HFFc6 (cell line): ENCODE measurements at regions not wholly inside any gene's neighbourhood (a gene's known extent, or its start where the extent isn't known, plus 50 kb on each side); places are given as distances from the start of the nearest gene placed in this dataset.

Experiments
- DNase-seq: peaks from one replicate; pipeline ENCODE4 v3.0.0-alpha.2; 2018
- H3K27ac Mint-ChIP-seq: 2 replicates; pipeline ENCODE4 v1.8.0; 2020; ENCODE audit warnings: mild to moderate bottlenecking, mixed read lengths
- H3K27me3 Mint-ChIP-seq: 2 replicates; pipeline ENCODE4 v1.8.0; 2021; ENCODE audit warnings: mild to moderate bottlenecking, moderate library complexity, mixed read lengths; ENCODE audit not compliant: insufficient read depth
- H3K36me3 Mint-ChIP-seq: 2 replicates; pipeline ENCODE4 v1.8.0; 2021; ENCODE audit warnings: low read depth, mixed read lengths
- H3K4me1 Mint-ChIP-seq: 2 replicates; pipeline ENCODE4 v1.8.0; 2020; ENCODE audit warnings: low read depth, mixed read lengths
- H3K4me3 Mint-ChIP-seq: 2 replicates; pipeline ENCODE4 v1.8.0; 2020; ENCODE audit warnings: mild to moderate bottlenecking, moderate library complexity, mixed read lengths
- H3K9me3 Mint-ChIP-seq: 2 replicates; pipeline ENCODE4 v1.8.0; 2020; ENCODE audit warnings: mild to moderate bottlenecking, mixed read lengths
- TF ChIP-seq, protein P1 (sequence below): fragments of 200-600 bp; sonication (generic); IDR thresholded peaks from 2 replicates; pipeline ENCODE4 v1.5.0; 2021; ENCODE audit warnings: antibody characterized with exemption, mild to moderate bottlenecking

DNA sequence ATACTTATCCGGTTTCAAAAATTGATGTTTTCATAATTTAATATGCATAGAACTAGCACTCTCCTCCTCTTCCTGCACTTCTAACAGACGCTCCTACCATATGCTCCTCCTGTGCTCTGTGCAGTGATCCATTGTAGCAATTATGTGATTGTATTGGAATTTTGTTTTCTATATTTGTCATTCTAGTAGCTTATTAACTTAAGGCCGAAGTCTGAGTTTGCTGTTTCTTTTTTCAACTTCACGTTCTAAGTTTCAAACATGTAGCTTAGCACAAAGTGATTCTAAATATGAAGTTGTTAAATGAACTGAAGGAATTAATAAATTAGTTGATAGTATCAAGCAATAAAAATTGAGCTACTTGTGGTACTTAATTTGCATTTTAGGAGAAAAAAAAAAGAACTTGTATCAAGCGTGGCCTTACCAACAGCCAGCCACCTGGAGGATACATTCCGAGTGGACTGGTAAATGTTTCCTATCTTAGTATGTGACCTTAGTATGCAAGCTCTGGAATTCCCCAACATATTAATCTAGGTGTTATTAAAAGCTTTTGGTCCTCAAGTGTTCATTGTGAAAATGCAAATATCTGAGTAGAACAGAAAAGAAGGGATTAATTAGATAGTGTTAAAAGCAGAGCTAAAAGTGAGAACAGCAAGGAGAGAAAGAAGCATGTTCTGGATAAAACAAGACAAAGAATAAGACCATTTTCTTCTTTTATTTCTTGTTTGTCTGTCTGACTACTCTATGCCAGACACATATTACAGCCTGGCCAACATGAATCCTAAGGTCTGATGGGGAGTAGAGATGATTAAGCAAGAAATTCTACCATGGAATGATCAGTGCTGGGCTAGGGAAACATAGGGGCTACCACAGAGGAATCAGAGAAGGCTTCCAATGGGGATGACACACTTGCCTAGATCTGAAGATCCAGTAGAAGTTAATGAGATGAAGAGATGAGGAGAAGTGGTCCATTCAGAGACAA lies 290.4 kb upstream of the MON1B start:
- H3K36me3 Mint-ChIP-seq = no peaks in the 10 kb centered on the region
- H3K4me1 Mint-ChIP-seq = no peaks in the 10 kb centered on the region
- H3K27me3 Mint-ChIP-seq = no peaks in the 10 kb centered on the region
- no peak overlapping the region for H3K4me3 Mint-ChIP-seq
- peaks cover 29% of the 10 kb centered on the region for H3K9me3 Mint-ChIP-seq
- TF ChIP-seq, protein P1, sequence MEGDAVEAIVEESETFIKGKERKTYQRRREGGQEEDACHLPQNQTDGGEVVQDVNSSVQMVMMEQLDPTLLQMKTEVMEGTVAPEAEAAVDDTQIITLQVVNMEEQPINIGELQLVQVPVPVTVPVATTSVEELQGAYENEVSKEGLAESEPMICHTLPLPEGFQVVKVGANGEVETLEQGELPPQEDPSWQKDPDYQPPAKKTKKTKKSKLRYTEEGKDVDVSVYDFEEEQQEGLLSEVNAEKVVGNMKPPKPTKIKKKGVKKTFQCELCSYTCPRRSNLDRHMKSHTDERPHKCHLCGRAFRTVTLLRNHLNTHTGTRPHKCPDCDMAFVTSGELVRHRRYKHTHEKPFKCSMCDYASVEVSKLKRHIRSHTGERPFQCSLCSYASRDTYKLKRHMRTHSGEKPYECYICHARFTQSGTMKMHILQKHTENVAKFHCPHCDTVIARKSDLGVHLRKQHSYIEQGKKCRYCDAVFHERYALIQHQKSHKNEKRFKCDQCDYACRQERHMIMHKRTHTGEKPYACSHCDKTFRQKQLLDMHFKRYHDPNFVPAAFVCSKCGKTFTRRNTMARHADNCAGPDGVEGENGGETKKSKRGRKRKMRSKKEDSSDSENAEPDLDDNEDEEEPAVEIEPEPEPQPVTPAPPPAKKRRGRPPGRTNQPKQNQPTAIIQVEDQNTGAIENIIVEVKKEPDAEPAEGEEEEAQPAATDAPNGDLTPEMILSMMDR = no peak
- H3K27ac Mint-ChIP-seq = no peak overlapping the region
- DNase-seq = no peak

DNA sequence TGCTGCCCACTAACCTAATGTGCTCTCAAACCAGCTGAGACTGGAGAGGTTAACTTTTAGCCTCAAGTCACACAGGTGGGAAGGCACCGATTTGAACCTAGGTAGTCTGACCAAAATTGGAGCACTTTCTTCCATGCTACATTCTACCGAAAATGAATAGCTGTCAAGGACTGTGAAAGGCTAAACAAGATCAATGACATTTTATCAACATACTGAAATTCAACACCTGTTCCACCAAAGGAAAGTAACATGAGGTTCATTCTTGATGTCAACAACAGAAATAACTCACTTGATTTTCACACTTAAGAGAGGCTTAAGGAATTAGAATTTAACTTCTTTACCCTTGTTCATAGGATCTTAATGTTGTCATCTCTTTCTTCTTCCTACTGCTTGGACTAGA lies 284.4 kb upstream of the MON1B start:
- TF ChIP-seq, protein P1 = no peak
- no peak overlapping the region for H3K27ac Mint-ChIP-seq

DNA sequence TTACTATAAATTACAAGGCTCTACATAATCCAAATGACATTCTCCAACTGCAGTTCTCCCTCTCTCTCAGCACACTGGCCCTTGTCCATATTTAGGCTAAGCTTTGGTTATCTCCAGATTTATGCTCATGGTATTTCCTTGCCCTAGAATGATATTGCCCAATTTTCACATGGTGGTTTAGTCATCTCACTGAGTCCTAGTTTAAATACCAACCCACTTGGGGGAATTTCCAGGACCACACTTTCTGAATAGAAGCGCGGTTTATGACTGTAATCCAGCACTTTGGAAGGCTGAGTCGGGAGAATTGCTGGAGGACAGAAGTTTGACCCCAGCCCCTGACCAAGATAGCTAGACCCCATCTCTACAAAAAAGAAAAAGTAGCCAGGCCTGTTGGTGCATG lies 280.1 kb upstream of the MON1B start:
- Mint-ChIP-seq H3K27ac (no peak overlapping the region), H3K27me3 (no peaks in the 10 kb centered on the region), H3K36me3 (no peaks in the 10 kb centered on the region), H3K4me3 (no peak overlapping the region), H3K9me3 (peaks cover 19% of the 10 kb centered on the region), H3K4me1 (no peaks in the 10 kb centered on the region)
- TF ChIP-seq, protein P1 = no peak
- no peak for DNase-seq

More for the DNA sequence above, 284.4 kb upstream of the MON1B start:
- Mint-ChIP-seq H3K36me3 (no peaks in the 10 kb centered on the region), H3K9me3 (peaks cover 27% of the 10 kb centered on the region), H3K27me3 (no peaks in the 10 kb centered on the region), H3K4me1 (no peaks in the 10 kb centered on the region), H3K4me3 (no peak overlapping the region)
- DNase-seq = no peak

DNA sequence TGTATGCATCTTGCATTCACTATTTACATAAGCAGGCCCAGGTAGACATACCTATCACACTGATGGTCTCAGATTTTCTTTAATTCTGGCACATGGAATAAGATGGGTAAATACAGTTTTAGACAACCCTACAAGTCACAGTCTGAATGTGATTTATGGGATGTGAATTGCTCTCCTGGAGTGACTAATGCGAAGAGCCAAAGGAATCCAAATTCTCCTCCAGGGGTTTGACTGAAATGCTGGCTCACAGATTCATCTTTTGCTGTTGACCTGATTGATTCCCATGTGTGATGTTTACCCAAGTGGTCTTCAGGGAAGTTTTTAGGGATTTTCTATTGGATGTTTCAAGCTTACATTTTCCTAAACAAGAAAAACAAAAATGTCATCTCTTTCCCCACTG lies 277.9 kb upstream of the MON1B start:
- no peaks in the 10 kb centered on the region; the same call in 1 of the 2 replicates for H3K27me3 Mint-ChIP-seq
- DNase-seq = no peak
- TF ChIP-seq, protein P1 = no peak
- H3K9me3 Mint-ChIP-seq = peaks cover 21% of the 10 kb centered on the region
- no peaks in the 10 kb centered on the region for H3K36me3 Mint-ChIP-seq
- H3K4me3 Mint-ChIP-seq = no peak overlapping the region
- no peak overlapping the region for H3K27ac Mint-ChIP-seq
- H3K4me1 Mint-ChIP-seq = no peaks in the 10 kb centered on the region

DNA sequence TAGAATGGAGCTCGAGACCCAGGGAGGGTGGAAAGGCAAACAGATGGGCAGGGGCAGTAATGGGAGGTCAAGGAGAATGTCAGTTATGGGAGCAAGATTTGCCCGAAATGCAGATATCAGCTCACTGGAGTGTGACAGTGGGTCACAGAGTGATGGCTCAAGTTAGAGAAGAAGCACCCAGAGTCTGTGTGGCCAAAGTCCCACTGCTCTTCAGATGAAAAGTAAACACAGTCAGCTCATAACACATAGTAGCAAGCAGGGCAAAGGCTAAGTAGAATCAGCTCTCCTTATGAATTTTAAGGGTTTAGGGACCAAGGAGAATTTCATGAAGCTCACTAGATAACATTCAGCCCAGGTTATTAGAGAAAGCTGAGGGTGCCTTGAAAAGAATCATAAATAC lies 264.9 kb upstream of the MON1B start:
- H3K4me3 Mint-ChIP-seq = no peak overlapping the region
- DNase-seq = no peak
- H3K9me3 Mint-ChIP-seq = peaks cover 54% of the 10 kb centered on the region
- no peaks in the 10 kb centered on the region for H3K4me1 Mint-ChIP-seq
- H3K27me3 Mint-ChIP-seq = no peaks in the 10 kb centered on the region
- TF ChIP-seq, protein P1 = no peak
- no peaks in the 10 kb centered on the region; the same call in 1 of the 2 replicates for H3K36me3 Mint-ChIP-seq
- no peak overlapping the region for H3K27ac Mint-ChIP-seq
